ENCODE measurements at regions not wholly inside any gene's neighbourhood (a gene's known extent, or its start where the extent isn't known, plus 50 kb on each side); places are given as distances from the start of the nearest gene placed in this dataset.

DNA sequence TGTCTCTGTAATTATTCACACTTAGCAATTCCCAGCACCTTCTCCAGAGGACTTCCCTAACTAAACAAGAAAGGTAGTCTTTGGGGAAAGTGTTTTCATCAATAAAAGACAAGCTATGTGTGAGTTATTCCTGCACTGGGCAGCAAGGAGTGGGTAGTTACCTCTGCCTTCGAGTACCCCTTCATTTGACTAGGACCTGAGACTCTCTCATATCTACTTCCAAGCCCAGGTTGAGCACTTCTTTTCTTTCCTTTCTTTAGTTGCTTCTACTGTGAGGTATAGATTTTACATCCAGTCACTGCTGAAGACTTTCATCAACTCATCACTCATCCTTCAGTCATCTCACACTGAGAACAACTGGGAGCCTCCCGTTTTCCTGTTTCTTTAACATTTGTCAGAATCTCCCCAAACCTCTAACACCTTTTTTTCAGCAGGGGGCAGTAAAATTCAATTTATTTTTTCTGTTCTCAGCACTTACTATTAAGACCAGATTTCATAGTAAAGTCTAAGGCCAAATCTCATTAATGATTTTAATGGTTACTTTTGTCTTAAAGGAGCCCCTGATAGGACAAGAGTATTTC lies 80.1 kb upstream of the PRSS1 start:
- Histone ChIP-seq H2BK20ac (ENCODE audit: low read depth, low read length) (no peak overlapping the region), H3K4ac (ENCODE audit: low read depth, low read length) (no peak overlapping the region), H2AK9ac (replicated peaks; ENCODE audit: low read depth, low read length, poor library complexity) (no peak overlapping the region), H3K4me2 (ENCODE audit: low read depth, low read length) (no peak overlapping the region), H3K9me3 (ENCODE audit: control insufficient read depth, insufficient read depth, low read length) (no peaks in the 10 kb centered on the region), H4K20me1 (ENCODE audit: insufficient read depth, low read length) (no peaks in the 10 kb centered on the region), H3K4me1 (ENCODE audit: control insufficient read depth, insufficient read depth, low read length) (no peaks in the 10 kb centered on the region), H4K8ac (ENCODE audit: low read depth in 2 of 2, low read length in 2 of 2) (no peak overlapping the region), H3K14ac (replicated peaks; ENCODE audit: low read depth, low read length) (no peak overlapping the region), H3K56ac (ENCODE audit: extremely low read depth, insufficient read depth, low read length) (no peak overlapping the region), H3K23ac (ENCODE audit: low read depth, low read length) (no peak overlapping the region), H4K5ac (ENCODE audit: low read depth, low read length) (no peak overlapping the region), H3K36me3 (ENCODE audit: control insufficient read depth, insufficient read depth, low read length) (no peaks in the 10 kb centered on the region), H3K27me3 (ENCODE audit: control insufficient read depth, insufficient read depth, low read length) (no peaks in the 10 kb centered on the region), H2AK5ac (ENCODE audit: low read depth, low read length) (no peak overlapping the region), H2BK15ac (ENCODE audit: low read depth, low read length) (no peak overlapping the region), H3K4me3 (ENCODE audit: insufficient read depth, low read depth, low read length) (no peak overlapping the region), H3K18ac (ENCODE audit: low read depth, low read length) (no peak overlapping the region), H3K79me1 (ENCODE audit: low read depth in 1 of 2, low read length in 2 of 2) (no peaks in the 10 kb centered on the region), H2BK5ac (ENCODE audit: low read depth, low read length, poor library complexity, severe bottlenecking) (no peak overlapping the region), H3K9me1 (ENCODE audit: insufficient read depth, low read length) (no peaks in the 10 kb centered on the region), H3K27ac (ENCODE audit: insufficient read depth, low read length) (no peak overlapping the region), H2AFZ (replicated peaks; ENCODE audit: low read length, poor library complexity) (no peak overlapping the region), H3K9ac (ENCODE audit: low read depth, low read length) (no peak overlapping the region), H2BK120ac (ENCODE audit: low read depth, low read length) (no peak overlapping the region), H4K91ac (ENCODE audit: insufficient read depth, low read depth, low read length) (no peak overlapping the region)
- dilution Hi-C loops (cut with HindIII; ENCODE audit: low sequenced_read_pairs, unreplicated experiment) (no loop called here), intact Hi-C loops (cut with micrococcal nuclease) (no loop called here), in situ Hi-C loops (cut with MboI; ENCODE audit: low sequenced_read_pairs) (no loop called here)
- ChIA-PET CTCF (no interaction called here), POLR2A (ENCODE audit: unreplicated experiment) (no interaction called here)
- peak; percentile 17; the same call in 1 of the 2 replicates for ATAC-seq (ENCODE audit: low read depth)
- no TSS peak for BruUV-seq (replicated peaks)
- WGBS, 2 experiments (ENCODE audit: extremely low coverage in 2 of 2, insufficient read length in 1 of 2): 0% methylated on average over 1 of the region's 2 CpGs; no CpG with 5 or more reads in 1 of the 2 experiments
- TF ChIP-seq POLR2A (IDR thresholded peaks at IDR 0.05; ENCODE audit: low read depth, low read length): no peak
- TF ChIP-seq, protein P1, sequence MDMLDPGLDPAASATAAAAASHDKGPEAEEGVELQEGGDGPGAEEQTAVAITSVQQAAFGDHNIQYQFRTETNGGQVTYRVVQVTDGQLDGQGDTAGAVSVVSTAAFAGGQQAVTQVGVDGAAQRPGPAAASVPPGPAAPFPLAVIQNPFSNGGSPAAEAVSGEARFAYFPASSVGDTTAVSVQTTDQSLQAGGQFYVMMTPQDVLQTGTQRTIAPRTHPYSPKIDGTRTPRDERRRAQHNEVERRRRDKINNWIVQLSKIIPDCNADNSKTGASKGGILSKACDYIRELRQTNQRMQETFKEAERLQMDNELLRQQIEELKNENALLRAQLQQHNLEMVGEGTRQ (IDR thresholded peaks at IDR 0.05; ENCODE audit: low read depth, low read length): no peak
- no peak for TF ChIP-seq RFX5 (IDR thresholded peaks at IDR 0.05; ENCODE audit: low read depth, low read length)
- no peak for TF ChIP-seq FOS (IDR thresholded peaks at IDR 0.05; ENCODE audit: low read depth, low read length)
- 0 out of 2 replicates have a peak, but pooled peaks have one; percentile 18 for TF ChIP-seq SMC3 (IDR thresholded peaks at IDR 0.05; ENCODE audit: low read depth, low read length)
- no peak for TF ChIP-seq BHLHE40 (IDR thresholded peaks at IDR 0.05; ENCODE audit: low read depth, low read length)
- TF ChIP-seq RCOR1 (IDR thresholded peaks at IDR 0.05; ENCODE audit: insufficient replicate concordance, low read length): no peak
- TF ChIP-seq ELK1 (IDR thresholded peaks at IDR 0.05; ENCODE audit: borderline replicate concordance, low read depth, low read length): no peak
- no peak for TF ChIP-seq MAFK (IDR thresholded peaks at IDR 0.05; ENCODE audit: low read depth, low read length)
- TF ChIP-seq CEBPB (IDR thresholded peaks at IDR 0.05; ENCODE audit: low read depth, low read length): no peak
- no peak for TF ChIP-seq NFE2L2 (IDR thresholded peaks at IDR 0.05; ENCODE audit: low read depth, low read length)
- TF ChIP-seq CTCF (conservative IDR thresholded peaks at IDR 0.05; ENCODE audit: low read depth, low read length): peak; percentile 42
- no peak for TF ChIP-seq MXI1 (IDR thresholded peaks at IDR 0.05; ENCODE audit: borderline replicate concordance, low read depth, low read length)
- DNase-seq: peak; percentile 3
